ENCODE measurements at regions not wholly inside any gene's neighbourhood (a gene's known extent, or its start where the extent isn't known, plus 50 kb on each side); places are given as distances from the start of the nearest gene placed in this dataset.

DNA sequence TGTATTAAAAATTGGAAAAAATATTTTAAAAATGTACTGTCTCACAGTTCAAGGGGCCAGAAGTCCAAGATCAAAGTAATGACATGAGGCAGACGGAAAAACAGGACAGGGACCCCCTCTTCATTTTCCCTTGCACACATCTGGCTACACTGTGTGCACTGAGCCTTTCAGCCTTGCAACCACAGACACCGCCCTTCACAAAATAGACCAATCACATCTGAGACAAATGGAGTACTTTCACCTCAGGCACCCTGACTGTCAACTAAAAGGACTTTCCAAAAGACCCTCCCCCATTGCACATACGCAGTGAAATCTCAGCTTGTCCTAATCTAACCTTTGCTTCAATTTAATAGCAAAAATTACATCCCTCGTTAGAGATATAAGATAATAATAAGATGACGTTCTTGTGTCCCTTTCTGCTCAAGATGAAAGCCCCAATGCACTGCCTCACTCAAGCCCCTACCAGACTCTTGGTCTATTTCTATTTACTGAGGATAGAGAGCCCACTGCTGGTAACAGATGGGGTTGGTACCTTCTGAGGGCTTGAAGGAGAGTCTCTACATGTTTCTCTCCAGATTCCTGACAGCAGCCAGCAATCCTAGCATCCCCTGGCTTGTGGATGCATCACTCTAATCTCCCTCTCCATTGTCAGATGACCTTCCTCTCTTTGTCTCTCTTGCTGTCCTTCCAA is 514.8 kb upstream of the ADAMTS16 start:
- H3K9ac ChIP-seq (ENCODE audit: low read depth in 1 of 2, low read length in 2 of 2): no peak overlapping the region

DNA sequence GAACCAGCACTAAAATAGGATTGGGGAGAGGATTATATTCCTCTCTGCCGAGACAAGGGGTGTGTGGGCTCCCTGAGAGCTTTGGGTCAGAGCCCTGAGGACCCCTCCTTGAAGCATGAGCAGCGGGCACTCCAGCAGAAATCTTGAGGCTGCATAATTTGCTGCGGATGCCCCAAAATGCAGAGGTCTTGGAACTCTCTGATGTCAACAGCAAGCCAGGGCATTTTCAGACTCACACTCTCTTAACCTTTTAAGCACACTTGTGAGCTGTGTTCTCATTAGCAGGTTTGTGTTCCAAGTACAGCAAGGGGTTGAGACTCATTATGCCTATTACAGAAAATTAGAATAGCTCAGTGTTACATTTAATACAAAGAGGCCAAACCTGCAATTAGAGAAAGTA is 513.0 kb upstream of the ADAMTS16 start:
- Histone ChIP-seq H3K4me1 (ENCODE audit: control insufficient read depth in 2 of 2, insufficient read depth in 2 of 2, low read length in 2 of 2) (no peaks in the 10 kb centered on the region), H3K9ac (ENCODE audit: low read depth in 1 of 2, low read length in 2 of 2) (no peak overlapping the region), H3K36me3 (ENCODE audit: control insufficient read depth in 2 of 2, insufficient read depth in 2 of 2, low read length in 2 of 2) (no peaks in the 10 kb centered on the region), H3K27me3 (ENCODE audit: control insufficient read depth in 2 of 2, insufficient read depth in 2 of 2, low read length in 2 of 2) (no peaks in the 10 kb centered on the region), H3K9me3 (ENCODE audit: control insufficient read depth in 2 of 2, low read length in 2 of 2) (no peaks in the 10 kb centered on the region), H3K4me3 (ENCODE audit: low read length in 2 of 2) (no peak overlapping the region), H3K27ac (ENCODE audit: low read depth in 2 of 2, low read length in 2 of 2) (no peak overlapping the region)

More for the DNA sequence above, 514.8 kb upstream of the ADAMTS16 start:
- H3K36me3 ChIP-seq (ENCODE audit: control insufficient read depth in 2 of 2, insufficient read depth in 2 of 2, low read length in 2 of 2): no peaks in the 10 kb centered on the region
- no peaks in the 10 kb centered on the region for H3K27me3 ChIP-seq (ENCODE audit: control insufficient read depth in 2 of 2, insufficient read depth in 2 of 2, low read length in 2 of 2)
- no peaks in the 10 kb centered on the region for H3K9me3 ChIP-seq (ENCODE audit: control insufficient read depth in 2 of 2, low read length in 2 of 2)
- H3K4me1 ChIP-seq (ENCODE audit: control insufficient read depth in 2 of 2, insufficient read depth in 2 of 2, low read length in 2 of 2): no peaks in the 10 kb centered on the region
- no peak overlapping the region for H3K4me3 ChIP-seq (ENCODE audit: low read length in 2 of 2)
- no peak overlapping the region for H3K27ac ChIP-seq (ENCODE audit: low read depth in 2 of 2, low read length in 2 of 2)

DNA sequence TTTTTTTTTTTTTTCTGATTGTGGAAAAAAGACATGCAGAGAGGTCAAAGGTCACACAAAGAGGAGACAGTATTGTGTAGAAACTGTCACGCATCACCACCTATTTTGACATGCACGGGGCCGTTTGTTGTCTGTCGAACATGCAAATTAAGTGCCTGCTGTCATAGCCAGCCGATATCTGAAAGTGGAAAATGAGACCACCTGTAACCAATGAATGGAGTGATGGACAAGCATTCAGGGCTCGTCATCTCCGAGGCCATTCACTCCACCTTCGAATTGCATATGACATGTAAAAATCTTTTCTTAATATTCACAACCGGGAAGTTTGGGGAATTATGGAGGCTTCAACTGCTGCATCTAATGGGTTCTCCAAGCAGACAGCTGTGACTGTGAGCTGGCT is 512.2 kb upstream of the ADAMTS16 start:
- Histone ChIP-seq H3K4me3 (ENCODE audit: low read length in 2 of 2) (no peak overlapping the region), H3K36me3 (ENCODE audit: control insufficient read depth in 2 of 2, insufficient read depth in 2 of 2, low read length in 2 of 2) (no peaks in the 10 kb centered on the region), H3K27me3 (ENCODE audit: control insufficient read depth in 2 of 2, insufficient read depth in 2 of 2, low read length in 2 of 2) (no peaks in the 10 kb centered on the region), H3K9ac (ENCODE audit: low read depth in 1 of 2, low read length in 2 of 2) (no peak overlapping the region), H3K9me3 (ENCODE audit: control insufficient read depth in 2 of 2, low read length in 2 of 2) (peaks cover 0 to 4% of the 10 kb centered on the region in 2 donors), H3K4me1 (ENCODE audit: control insufficient read depth in 2 of 2, insufficient read depth in 2 of 2, low read length in 2 of 2) (no peaks in the 10 kb centered on the region), H3K27ac (ENCODE audit: low read depth in 2 of 2, low read length in 2 of 2) (no peak overlapping the region)

DNA sequence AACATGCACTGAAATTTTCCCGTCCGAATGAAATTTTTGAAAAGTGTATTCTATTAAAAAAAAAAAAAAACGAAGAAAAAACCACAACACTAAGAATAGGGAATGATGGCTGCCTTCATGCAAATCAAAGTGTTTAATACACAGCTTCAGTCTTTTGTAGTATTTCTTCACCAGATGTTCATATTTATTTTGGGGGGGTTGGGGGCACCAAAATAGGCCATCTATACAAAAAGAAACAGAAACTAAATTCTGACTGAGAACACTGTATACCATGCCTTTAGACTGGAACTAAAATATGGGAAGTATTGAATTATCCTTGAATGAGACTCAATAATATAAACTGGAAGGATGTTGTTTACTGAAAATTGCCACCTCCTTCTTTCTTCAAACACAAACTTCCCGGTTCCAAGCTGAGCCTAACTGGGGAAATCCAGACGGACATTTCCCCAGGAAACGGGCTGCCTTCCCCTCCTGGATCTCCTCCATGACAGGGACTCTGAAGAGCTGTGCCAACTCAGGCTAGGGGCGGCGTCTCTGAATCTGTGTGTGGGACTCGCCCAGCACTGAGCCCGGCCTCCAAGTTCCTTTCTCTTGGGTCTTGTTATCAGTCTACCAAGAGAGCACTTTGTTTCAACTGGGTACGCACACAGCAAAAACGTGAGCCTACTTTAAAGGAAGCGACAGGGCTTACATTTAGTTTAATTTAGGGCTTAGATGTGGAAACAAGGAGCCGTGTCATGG is 511.3 kb upstream of the ADAMTS16 start:
- Histone ChIP-seq H3K4me3 (ENCODE audit: low read length in 2 of 2) (no peak overlapping the region), H3K27me3 (ENCODE audit: control insufficient read depth in 2 of 2, insufficient read depth in 2 of 2, low read length in 2 of 2) (no peaks in the 10 kb centered on the region), H3K4me1 (ENCODE audit: control insufficient read depth in 2 of 2, insufficient read depth in 2 of 2, low read length in 2 of 2) (no peaks in the 10 kb centered on the region), H3K36me3 (ENCODE audit: control insufficient read depth in 2 of 2, insufficient read depth in 2 of 2, low read length in 2 of 2) (no peaks in the 10 kb centered on the region), H3K9me3 (ENCODE audit: control insufficient read depth in 2 of 2, low read length in 2 of 2) (peaks cover 0 to 4% of the 10 kb centered on the region in 2 donors), H3K27ac (ENCODE audit: low read depth in 2 of 2, low read length in 2 of 2) (no peak overlapping the region), H3K9ac (ENCODE audit: low read depth in 1 of 2, low read length in 2 of 2) (no peak overlapping the region)

DNA sequence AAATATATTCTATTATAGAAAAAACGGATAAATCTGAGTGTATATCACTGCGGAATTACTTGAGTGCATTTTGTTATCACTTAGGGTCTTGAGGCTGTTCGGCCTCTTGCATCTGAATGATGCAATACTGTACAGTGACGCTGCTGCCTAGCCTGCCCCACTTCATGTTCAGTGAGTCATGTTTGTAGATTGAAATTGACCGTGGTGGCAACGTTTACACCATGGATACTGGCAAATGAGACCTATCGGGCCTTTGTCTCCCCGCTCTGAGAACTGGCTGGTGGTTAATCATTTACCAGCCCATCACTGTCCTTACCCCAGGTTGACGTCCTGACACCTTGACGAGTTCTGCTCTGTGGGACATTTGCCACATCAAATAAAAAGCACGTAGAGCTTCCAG is 510.1 kb upstream of the ADAMTS16 start:
- peaks cover 0 to 4% of the 10 kb centered on the region in 2 donors for H3K9me3 ChIP-seq (ENCODE audit: control insufficient read depth in 2 of 2, low read length in 2 of 2)
- H3K27me3 ChIP-seq (ENCODE audit: control insufficient read depth in 2 of 2, insufficient read depth in 2 of 2, low read length in 2 of 2): no peaks in the 10 kb centered on the region
- H3K36me3 ChIP-seq (ENCODE audit: control insufficient read depth in 2 of 2, insufficient read depth in 2 of 2, low read length in 2 of 2): no peaks in the 10 kb centered on the region
- H3K4me3 ChIP-seq (ENCODE audit: low read length in 2 of 2): no peak overlapping the region
- no peak overlapping the region for H3K9ac ChIP-seq (ENCODE audit: low read depth in 1 of 2, low read length in 2 of 2)
- H3K4me1 ChIP-seq (ENCODE audit: control insufficient read depth in 2 of 2, insufficient read depth in 2 of 2, low read length in 2 of 2): no peaks in the 10 kb centered on the region
- no peak overlapping the region for H3K27ac ChIP-seq (ENCODE audit: low read depth in 2 of 2, low read length in 2 of 2)

DNA sequence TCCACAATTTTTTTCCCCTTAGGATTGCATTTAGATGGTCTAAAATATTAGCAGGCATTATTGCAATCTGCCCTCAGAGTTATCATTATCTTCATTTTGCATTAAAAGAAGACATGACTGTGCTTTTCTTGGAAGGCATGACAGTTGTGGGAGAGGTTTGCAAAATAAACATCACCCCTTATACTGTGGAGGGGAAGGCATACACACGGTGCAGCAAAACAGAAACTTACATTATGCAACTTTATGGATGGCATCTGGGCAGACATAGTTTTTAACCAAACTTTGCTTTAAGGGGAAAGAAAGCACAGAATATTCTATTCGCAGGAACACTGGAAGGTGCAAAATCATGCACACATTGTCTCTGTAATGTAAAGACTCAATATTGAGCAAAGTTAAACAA is 505.8 kb upstream of the ADAMTS16 start:
- H3K27me3 ChIP-seq (ENCODE audit: control insufficient read depth in 2 of 2, insufficient read depth in 2 of 2, low read length in 2 of 2): no peaks in the 10 kb centered on the region
- no peaks in the 10 kb centered on the region for H3K4me1 ChIP-seq (ENCODE audit: control insufficient read depth in 2 of 2, insufficient read depth in 2 of 2, low read length in 2 of 2)
- H3K4me3 ChIP-seq (ENCODE audit: low read length in 2 of 2): no peak overlapping the region
- H3K9ac ChIP-seq (ENCODE audit: low read depth in 1 of 2, low read length in 2 of 2): no peak overlapping the region
- no peaks in the 10 kb centered on the region for H3K36me3 ChIP-seq (ENCODE audit: control insufficient read depth in 2 of 2, insufficient read depth in 2 of 2, low read length in 2 of 2)
- H3K27ac ChIP-seq (ENCODE audit: low read depth in 2 of 2, low read length in 2 of 2): no peak overlapping the region
- H3K9me3 ChIP-seq (ENCODE audit: control insufficient read depth in 2 of 2, low read length in 2 of 2): peaks cover 0 to 4% of the 10 kb centered on the region in 2 donors

DNA sequence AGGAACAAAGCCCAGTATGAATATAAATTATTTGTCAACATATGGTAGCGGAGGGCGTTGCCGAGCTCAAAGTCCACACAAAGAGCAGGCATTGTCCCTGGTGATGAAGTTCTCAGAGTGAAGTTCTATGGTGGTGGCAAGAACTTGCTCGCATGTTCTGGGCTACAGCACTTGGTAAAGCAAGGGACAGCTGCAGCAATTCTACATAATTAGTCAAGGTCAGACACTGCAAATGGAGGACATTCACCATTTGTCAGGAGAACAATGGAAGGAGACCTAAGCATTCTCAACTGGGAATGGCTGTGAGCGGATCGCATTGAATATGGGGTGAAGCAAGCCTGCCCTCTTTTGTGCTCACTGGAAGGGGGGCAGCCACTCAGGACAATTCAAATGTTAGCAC is 503.8 kb upstream of the ADAMTS16 start:
- Histone ChIP-seq H3K4me3 (ENCODE audit: low read length in 2 of 2) (no peak overlapping the region), H3K4me1 (ENCODE audit: control insufficient read depth in 2 of 2, insufficient read depth in 2 of 2, low read length in 2 of 2) (no peaks in the 10 kb centered on the region), H3K27me3 (ENCODE audit: control insufficient read depth in 2 of 2, insufficient read depth in 2 of 2, low read length in 2 of 2) (no peaks in the 10 kb centered on the region), H3K9ac (ENCODE audit: low read depth in 1 of 2, low read length in 2 of 2) (no peak overlapping the region), H3K9me3 (ENCODE audit: control insufficient read depth in 2 of 2, low read length in 2 of 2) (peaks cover 0 to 4% of the 10 kb centered on the region in 2 donors), H3K36me3 (ENCODE audit: control insufficient read depth in 2 of 2, insufficient read depth in 2 of 2, low read length in 2 of 2) (no peaks in the 10 kb centered on the region), H3K27ac (ENCODE audit: low read depth in 2 of 2, low read length in 2 of 2) (no peak overlapping the region)

DNA sequence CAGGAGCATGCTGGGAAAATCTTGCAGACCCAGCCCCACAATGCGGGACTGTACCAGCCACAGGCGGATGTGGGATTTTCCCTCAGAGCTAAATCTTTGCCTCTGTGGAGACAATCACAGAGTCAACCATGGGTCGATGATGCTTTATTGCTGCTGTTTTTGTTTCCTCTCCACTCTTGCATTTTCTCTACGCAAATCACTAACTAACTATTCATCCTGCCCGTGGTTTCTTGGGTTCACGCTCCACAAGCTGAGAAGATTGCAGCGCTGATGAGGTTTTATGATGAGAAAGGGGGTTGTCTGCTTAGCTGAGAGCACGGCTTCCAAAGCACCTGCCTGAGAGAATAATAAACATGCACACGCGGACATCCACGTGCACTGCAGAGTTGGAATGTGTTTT is 500.2 kb upstream of the ADAMTS16 start:
- Histone ChIP-seq H3K9ac (ENCODE audit: low read depth in 1 of 2, low read length in 2 of 2) (no peak overlapping the region), H3K27ac (ENCODE audit: low read depth in 2 of 2, low read length in 2 of 2) (no peak overlapping the region)

DNA sequence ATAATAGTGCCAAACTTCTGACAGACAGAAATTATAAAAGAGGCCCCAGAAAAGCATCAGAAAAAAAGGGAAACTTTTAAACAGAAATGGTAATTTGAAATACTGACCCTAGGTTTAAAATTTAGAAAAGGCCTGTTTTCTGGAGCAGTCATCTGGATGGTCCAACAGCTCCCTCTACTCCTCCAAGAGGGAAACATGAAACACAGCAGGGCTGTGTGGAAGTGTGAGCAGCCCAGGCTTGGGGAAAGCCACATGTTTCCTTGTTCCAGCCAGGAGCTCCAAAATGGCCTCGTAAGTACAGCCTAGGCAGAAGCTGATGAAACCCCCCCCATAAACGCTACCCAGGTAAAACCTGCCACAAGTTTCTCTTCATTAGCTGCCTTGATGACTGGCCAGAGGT is 499.3 kb upstream of the ADAMTS16 start:
- no peak overlapping the region for H3K4me3 ChIP-seq (ENCODE audit: low read length in 2 of 2)
- no peaks in the 10 kb centered on the region for H3K4me1 ChIP-seq (ENCODE audit: control insufficient read depth in 2 of 2, insufficient read depth in 2 of 2, low read length in 2 of 2)
- no peaks in the 10 kb centered on the region for H3K27me3 ChIP-seq (ENCODE audit: control insufficient read depth in 2 of 2, insufficient read depth in 2 of 2, low read length in 2 of 2)
- no peaks in the 10 kb centered on the region for H3K36me3 ChIP-seq (ENCODE audit: control insufficient read depth in 2 of 2, insufficient read depth in 2 of 2, low read length in 2 of 2)
- H3K27ac ChIP-seq (ENCODE audit: low read depth in 2 of 2, low read length in 2 of 2): no peak overlapping the region
- no peaks in the 10 kb centered on the region for H3K9me3 ChIP-seq (ENCODE audit: control insufficient read depth in 2 of 2, low read length in 2 of 2)
- no peak overlapping the region for H3K9ac ChIP-seq (ENCODE audit: low read depth in 1 of 2, low read length in 2 of 2)

More for the DNA sequence above, 500.2 kb upstream of the ADAMTS16 start:
- no peaks in the 10 kb centered on the region for H3K27me3 ChIP-seq (ENCODE audit: control insufficient read depth in 2 of 2, insufficient read depth in 2 of 2, low read length in 2 of 2)
- H3K36me3 ChIP-seq (ENCODE audit: control insufficient read depth in 2 of 2, insufficient read depth in 2 of 2, low read length in 2 of 2): no peaks in the 10 kb centered on the region
- H3K4me1 ChIP-seq (ENCODE audit: control insufficient read depth in 2 of 2, insufficient read depth in 2 of 2, low read length in 2 of 2): no peaks in the 10 kb centered on the region
- no peaks in the 10 kb centered on the region for H3K9me3 ChIP-seq (ENCODE audit: control insufficient read depth in 2 of 2, low read length in 2 of 2)
- no peak overlapping the region for H3K4me3 ChIP-seq (ENCODE audit: low read length in 2 of 2)

DNA sequence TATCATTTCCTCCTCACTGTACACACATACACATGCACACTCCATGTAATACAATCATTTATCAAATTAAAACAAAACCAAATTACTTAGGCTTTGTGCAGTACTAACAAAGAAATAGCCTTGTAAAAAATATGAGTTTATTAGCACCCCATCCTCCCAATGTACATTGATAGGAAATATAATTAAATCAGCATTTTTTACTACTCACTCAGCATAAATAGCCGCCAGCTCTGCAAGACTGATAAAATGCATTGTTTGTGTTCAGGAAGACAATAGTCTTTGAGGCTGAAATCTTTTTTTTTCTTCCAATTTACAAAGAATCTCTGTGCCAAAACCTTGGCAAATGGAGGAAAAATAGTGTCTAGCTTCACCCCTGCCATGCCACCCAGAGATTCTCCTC is 497.6 kb upstream of the ADAMTS16 start:
- Histone ChIP-seq H3K27ac (ENCODE audit: low read depth in 2 of 2, low read length in 2 of 2) (no peak overlapping the region), H3K27me3 (ENCODE audit: control insufficient read depth in 2 of 2, insufficient read depth in 2 of 2, low read length in 2 of 2) (no peaks in the 10 kb centered on the region), H3K4me3 (ENCODE audit: low read length in 2 of 2) (no peak overlapping the region), H3K9me3 (ENCODE audit: control insufficient read depth in 2 of 2, low read length in 2 of 2) (no peaks in the 10 kb centered on the region), H3K36me3 (ENCODE audit: control insufficient read depth in 2 of 2, insufficient read depth in 2 of 2, low read length in 2 of 2) (no peaks in the 10 kb centered on the region), H3K9ac (ENCODE audit: low read depth in 1 of 2, low read length in 2 of 2) (no peak overlapping the region), H3K4me1 (ENCODE audit: control insufficient read depth in 2 of 2, insufficient read depth in 2 of 2, low read length in 2 of 2) (no peaks in the 10 kb centered on the region)
